Naive thymus-derived CD4-positive, alpha-beta T cell (primary cell): ENCODE measurements at regions not wholly inside any gene's neighbourhood (a gene's known extent, or its start where the extent isn't known, plus 50 kb on each side); places are given as distances from the start of the nearest gene placed in this dataset.

Experiments used
- ATAC-seq: fragments of 150-1000 bp; cut with Tn5 transposase; 2 replicates; pipeline ENCODE4 v1.10.0; 2021; ENCODE audit warnings: mild to moderate bottlenecking, moderate library complexity
- CTCF ChIA-PET: fragments of 350-600 bp; sonication (Branson Sonifier 250); formaldehyde crosslinking; loops from one replicate; lab custom pipeline; 2021; ENCODE audit warnings: antibody characterized with exemption; lab: Charles Lee
- POLR2A ChIA-PET: fragments of 350-600 bp; sonication (Branson Sonifier 250); formaldehyde crosslinking; loops from one replicate; lab custom pipeline; 2021; ENCODE audit warnings: antibody characterized with exemption, inconsistent platforms; lab: Charles Lee
- DNase-seq, 9 donors: peaks; one replicate each; pipeline versions ENCODE4 v3.0.0 to v3.0.0-alpha.2; 2020 to 2022; ENCODE audit warnings: mixed read lengths in 1 of 9
- H3K27ac ChIP-seq: one replicate; pipeline ENCODE4 v1.7.0; 2013; ENCODE audit warnings: mild to moderate bottlenecking, low read depth, low read length, moderate library complexity
- H3K27me3 ChIP-seq, 2 donors: one replicate each; pipeline ENCODE4 v1.7.0; 2013; ENCODE audit warnings: low read length in 2 of 2, mild to moderate bottlenecking in 2 of 2, moderate library complexity in 2 of 2; ENCODE audit not compliant: control insufficient read depth in 2 of 2, insufficient read depth in 2 of 2
- H3K36me3 ChIP-seq, 3 experiments: 1 replicate in 2 of 3; 2 replicates in 1 of 3; pipeline ENCODE4 v1.7.0; 2013; ENCODE audit warnings: low read length in 3 of 3, mild to moderate bottlenecking in 3 of 3, moderate library complexity in 1 of 3; ENCODE audit not compliant: insufficient read depth in 3 of 3, control insufficient read depth in 2 of 3
- H3K4me1 ChIP-seq, 2 donors: one replicate each; pipeline ENCODE4 v1.7.0; 2013; ENCODE audit warnings: low read length in 2 of 2, mild to moderate bottlenecking in 2 of 2, moderate library complexity in 1 of 2; ENCODE audit not compliant: control insufficient read depth in 2 of 2, insufficient read depth in 2 of 2
- H3K4me3 ChIP-seq: 2 replicates; pipeline ENCODE4 v1.7.0; 2013; ENCODE audit warnings: mild to moderate bottlenecking, low read length
- H3K9me3 ChIP-seq, 3 experiments: 1 replicate in 2 of 3; 2 replicates in 1 of 3; pipeline ENCODE4 v1.7.0; 2013; ENCODE audit warnings: low read length in 3 of 3; ENCODE audit not compliant: control insufficient read depth in 2 of 3
- H3K27ac Mint-ChIP-seq, 9 donors: one replicate each; pipeline ENCODE4 v1.8.0; 2020 to 2022; ENCODE audit warnings: mixed read lengths in 9 of 9, mild to moderate bottlenecking in 8 of 9, moderate library complexity in 5 of 9, inconsistent platforms in 2 of 9
- H3K27me3 Mint-ChIP-seq, 5 donors: one replicate each; pipeline ENCODE4 v1.8.0; 2021 to 2022; ENCODE audit warnings: mixed read lengths in 5 of 5, mild to moderate bottlenecking in 1 of 5
- H3K36me3 Mint-ChIP-seq, 5 donors: one replicate each; pipeline ENCODE4 v1.8.0; 2020 to 2022; ENCODE audit warnings: mixed read lengths in 5 of 5, mild to moderate bottlenecking in 3 of 5, inconsistent platforms in 1 of 5
- H3K4me1 Mint-ChIP-seq, 7 donors: one replicate each; pipeline ENCODE4 v1.8.0; 2020 to 2022; ENCODE audit warnings: mixed read lengths in 7 of 7, mild to moderate bottlenecking in 3 of 7, inconsistent platforms in 1 of 7
- H3K4me3 Mint-ChIP-seq, 10 donors: one replicate each; pipeline ENCODE4 v1.8.0; 2020 to 2022; ENCODE audit warnings: mild to moderate bottlenecking in 10 of 10, mixed read lengths in 10 of 10, moderate library complexity in 6 of 10, inconsistent platforms in 2 of 10
- H3K9me3 Mint-ChIP-seq, 11 donors: one replicate each; pipeline ENCODE4 v1.8.0; 2020 to 2022; ENCODE audit warnings: mixed read lengths in 11 of 11, mild to moderate bottlenecking in 4 of 11, inconsistent platforms in 1 of 11, moderate library complexity in 1 of 11
- intact Hi-C, 2 donors: fragments of 100-400 bp; cut with micrococcal nuclease; formaldehyde crosslinking; loops; one replicate each; pipeline ENCODE4 v1.15.1; 2023

DNA sequence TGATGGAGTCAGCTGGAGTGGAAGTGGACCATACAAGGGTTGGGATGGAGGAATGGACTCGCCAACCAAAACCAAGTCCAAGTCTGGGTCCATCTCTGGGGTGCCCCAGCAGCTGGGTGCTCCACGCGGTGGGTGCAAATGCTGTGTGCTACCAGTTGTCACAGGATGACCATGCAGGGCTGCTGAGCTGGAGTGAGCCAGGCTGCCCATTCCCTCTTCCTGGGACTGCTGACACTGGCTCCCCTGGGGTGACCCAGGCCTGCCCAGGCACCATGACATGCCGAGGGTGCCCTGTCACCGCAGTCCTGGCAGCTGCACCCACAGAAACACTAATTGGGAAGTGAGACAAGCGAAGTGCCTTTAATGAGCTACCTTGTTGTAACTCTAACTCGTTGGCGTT is 140.2 kb downstream of the TPRA1 start:
- ChIA-PET CTCF (no interaction called here), POLR2A (no interaction called here)
- DNase-seq (no peak), ATAC-seq (no peak)
- Mint-ChIP-seq H3K27ac (no peak overlapping the region), H3K27me3 (peaks cover 16 to 77% (median 47%) of the 10 kb centered on the region in 5 donors), H3K4me1 (peaks cover 0 to 8% (median 6%) of the 10 kb centered on the region in 7 donors), H3K9me3 (peaks cover 0 to 5% (median 0%) of the 10 kb centered on the region in 11 donors), H3K36me3 (peaks cover 0 to 4% (median 0%) of the 10 kb centered on the region in 5 donors), H3K4me3 (no peak overlapping the region)
- no peaks in the 10 kb centered on the region for H3K9me3 ChIP-seq
- no peak overlapping the region for H3K4me3 ChIP-seq
- intact Hi-C loops: no loop called here
- peaks cover 0 to 2% of the 10 kb centered on the region in 2 donors for H3K27me3 ChIP-seq
- no peak overlapping the region for H3K27ac ChIP-seq
- H3K4me1 ChIP-seq: no peaks in the 10 kb centered on the region
- H3K36me3 ChIP-seq: no peaks in the 10 kb centered on the region

DNA sequence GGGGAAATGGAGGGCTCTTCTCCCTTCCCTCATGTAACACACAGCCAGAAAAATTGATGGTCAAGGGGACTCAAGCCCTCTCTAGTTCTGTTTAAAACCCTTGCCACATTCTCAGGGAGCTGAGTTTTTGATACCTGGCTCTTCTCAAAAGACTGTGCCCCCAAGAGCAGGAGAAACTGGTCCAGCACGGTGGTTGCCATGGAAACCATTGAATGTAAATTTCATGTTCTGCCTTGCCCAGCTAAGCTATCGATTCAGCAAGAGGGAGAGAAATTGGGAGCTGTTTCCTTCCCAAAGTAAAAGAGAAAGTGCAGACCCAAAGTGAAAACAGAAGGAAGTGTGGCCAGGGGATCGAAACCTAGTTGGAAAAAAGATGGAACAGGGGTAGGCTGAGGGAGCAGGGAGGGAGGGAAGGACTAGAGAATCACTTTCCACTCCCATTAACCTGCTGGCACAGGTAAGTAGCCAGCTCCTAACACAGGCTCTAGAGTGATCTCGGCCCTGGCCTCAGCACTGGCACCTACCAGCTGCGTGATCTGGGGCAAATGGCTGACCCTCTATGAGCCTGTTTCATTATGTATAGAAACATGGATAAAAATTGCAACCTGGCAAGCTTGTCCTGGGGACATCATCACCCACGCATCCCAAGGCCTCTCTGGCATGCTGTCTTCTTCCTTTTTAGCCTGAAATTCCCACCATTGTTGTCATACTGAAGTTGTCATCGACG is 140.9 kb downstream of the TPRA1 start:
- peaks cover 0 to 4% (median 0%) of the 10 kb centered on the region in 5 donors for H3K36me3 Mint-ChIP-seq
- H3K27ac Mint-ChIP-seq: no peak overlapping the region
- DNase-seq (no peak), ATAC-seq (no peak)
- Histone ChIP-seq H3K4me1 (no peaks in the 10 kb centered on the region), H3K4me3 (no peak overlapping the region), H3K36me3 (no peaks in the 10 kb centered on the region), H3K9me3 (no peaks in the 10 kb centered on the region), H3K27ac (no peak overlapping the region), H3K27me3 (peaks cover 0 to 2% of the 10 kb centered on the region in 2 donors)
- ChIA-PET POLR2A (no interaction called here), CTCF (no interaction called here)
- H3K4me3 Mint-ChIP-seq: no peak overlapping the region
- H3K9me3 Mint-ChIP-seq: peaks cover 0 to 5% (median 0%) of the 10 kb centered on the region in 11 donors
- intact Hi-C loops: no loop called here
- H3K27me3 Mint-ChIP-seq: peaks cover 9 to 74% (median 45%) of the 10 kb centered on the region in 5 donors
- peaks cover 0 to 1% (median 0%) of the 10 kb centered on the region in 7 donors for H3K4me1 Mint-ChIP-seq

DNA sequence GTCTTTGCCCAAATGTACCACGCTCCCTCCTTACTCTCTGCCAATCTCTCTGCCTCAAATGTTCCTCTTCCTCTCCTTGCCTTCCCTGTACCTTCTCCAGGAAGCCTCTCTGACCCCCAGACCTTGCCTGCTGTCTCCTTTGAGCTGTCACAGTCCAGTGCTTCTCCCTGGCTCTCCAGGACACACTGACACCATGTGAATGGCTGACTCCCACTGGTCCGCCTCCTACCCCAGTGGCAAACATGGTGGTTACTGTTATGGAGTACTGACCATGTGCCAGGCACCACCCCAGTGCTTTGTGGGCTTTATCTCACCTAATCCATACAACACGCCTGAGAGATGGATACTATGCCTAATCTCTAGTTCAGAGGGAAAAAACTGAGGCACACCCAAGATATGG is 141.9 kb downstream of the TPRA1 start:
- Mint-ChIP-seq H3K27me3 (peaks cover 4 to 65% (median 39%) of the 10 kb centered on the region in 5 donors), H3K36me3 (no peaks in the 10 kb centered on the region), H3K4me3 (no peak overlapping the region), H3K9me3 (peaks cover 0 to 5% (median 0%) of the 10 kb centered on the region in 11 donors), H3K27ac (no peak overlapping the region), H3K4me1 (no peaks in the 10 kb centered on the region)
- CTCF ChIA-PET: no interaction called here
- no peaks in the 10 kb centered on the region for H3K4me1 ChIP-seq
- H3K36me3 ChIP-seq: no peaks in the 10 kb centered on the region
- no peaks in the 10 kb centered on the region for H3K9me3 ChIP-seq
- POLR2A ChIA-PET: no interaction called here
- H3K27me3 ChIP-seq: no peaks in the 10 kb centered on the region
- DNase-seq (no peak), ATAC-seq (no peak)
- H3K4me3 ChIP-seq: no peak overlapping the region
- no peak overlapping the region for H3K27ac ChIP-seq
- intact Hi-C loops: no loop called here

DNA sequence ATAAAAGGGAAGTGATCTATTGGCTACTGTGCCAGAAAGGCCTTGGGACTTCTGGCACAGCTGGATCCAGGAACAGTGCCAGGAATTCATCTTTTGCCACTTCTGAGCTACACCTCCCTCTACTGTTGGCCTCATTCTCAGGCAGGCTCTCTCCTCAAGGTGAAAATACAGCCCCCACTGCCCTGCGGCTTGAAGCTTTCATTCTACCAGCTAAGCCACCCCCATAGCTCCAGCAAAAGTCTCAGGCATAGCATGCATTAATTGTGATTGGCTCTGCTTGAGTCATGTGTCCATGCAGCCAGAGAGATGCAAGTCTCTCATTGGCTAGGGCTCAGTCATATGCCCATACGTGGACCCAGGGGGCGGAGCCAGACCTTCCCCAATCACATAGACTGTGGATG is 142.4 kb downstream of the TPRA1 start:
- H3K36me3 ChIP-seq: no peaks in the 10 kb centered on the region
- Mint-ChIP-seq H3K4me1 (no peaks in the 10 kb centered on the region), H3K9me3 (peaks cover 0 to 5% (median 0%) of the 10 kb centered on the region in 11 donors), H3K4me3 (no peak overlapping the region), H3K27ac (no peak overlapping the region), H3K27me3 (peaks cover 0 to 64% (median 33%) of the 10 kb centered on the region in 5 donors), H3K36me3 (no peaks in the 10 kb centered on the region)
- ChIA-PET CTCF (no interaction called here), POLR2A (no interaction called here)
- no peak for DNase-seq
- H3K4me1 ChIP-seq: no peaks in the 10 kb centered on the region
- no peaks in the 10 kb centered on the region for H3K9me3 ChIP-seq
- no peak overlapping the region for H3K27ac ChIP-seq
- no peaks in the 10 kb centered on the region for H3K27me3 ChIP-seq
- no peak for ATAC-seq
- intact Hi-C loops: no loop called here
- no peak overlapping the region for H3K4me3 ChIP-seq

DNA sequence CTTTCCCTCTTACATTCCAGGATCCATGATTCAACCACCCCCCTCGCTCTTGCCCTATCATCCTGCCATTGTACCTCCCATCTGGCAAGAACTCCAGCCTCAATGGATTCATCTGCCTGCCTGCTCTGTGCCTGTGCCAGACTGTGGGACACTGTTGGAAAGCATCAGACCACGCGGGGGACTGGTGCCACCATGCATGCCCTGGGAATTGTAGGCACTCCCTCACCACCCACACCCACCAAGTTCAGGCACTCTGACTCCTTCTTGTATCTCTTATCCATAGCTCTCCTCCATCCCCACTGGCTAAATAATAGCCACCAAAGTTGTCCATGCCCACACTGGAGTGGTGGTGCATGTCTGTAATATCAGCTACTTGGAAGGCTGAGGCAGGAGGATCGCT is 143.8 kb downstream of the TPRA1 start:
- Mint-ChIP-seq H3K36me3 (no peaks in the 10 kb centered on the region), H3K4me3 (no peak overlapping the region), H3K4me1 (no peaks in the 10 kb centered on the region), H3K9me3 (peaks cover 0 to 3% (median 0%) of the 10 kb centered on the region in 11 donors), H3K27ac (peak overlapping the region in 1 of 9 donors; percentile 63), H3K27me3 (peaks cover 0 to 61% (median 27%) of the 10 kb centered on the region in 5 donors)
- Histone ChIP-seq H3K27me3 (no peaks in the 10 kb centered on the region), H3K9me3 (no peaks in the 10 kb centered on the region), H3K4me1 (no peaks in the 10 kb centered on the region), H3K27ac (no peak overlapping the region), H3K4me3 (no peak overlapping the region), H3K36me3 (no peaks in the 10 kb centered on the region)
- intact Hi-C loops: no loop called here
- ChIA-PET POLR2A (no interaction called here), CTCF (no interaction called here)
- no peak for DNase-seq
- ATAC-seq: no peak

DNA sequence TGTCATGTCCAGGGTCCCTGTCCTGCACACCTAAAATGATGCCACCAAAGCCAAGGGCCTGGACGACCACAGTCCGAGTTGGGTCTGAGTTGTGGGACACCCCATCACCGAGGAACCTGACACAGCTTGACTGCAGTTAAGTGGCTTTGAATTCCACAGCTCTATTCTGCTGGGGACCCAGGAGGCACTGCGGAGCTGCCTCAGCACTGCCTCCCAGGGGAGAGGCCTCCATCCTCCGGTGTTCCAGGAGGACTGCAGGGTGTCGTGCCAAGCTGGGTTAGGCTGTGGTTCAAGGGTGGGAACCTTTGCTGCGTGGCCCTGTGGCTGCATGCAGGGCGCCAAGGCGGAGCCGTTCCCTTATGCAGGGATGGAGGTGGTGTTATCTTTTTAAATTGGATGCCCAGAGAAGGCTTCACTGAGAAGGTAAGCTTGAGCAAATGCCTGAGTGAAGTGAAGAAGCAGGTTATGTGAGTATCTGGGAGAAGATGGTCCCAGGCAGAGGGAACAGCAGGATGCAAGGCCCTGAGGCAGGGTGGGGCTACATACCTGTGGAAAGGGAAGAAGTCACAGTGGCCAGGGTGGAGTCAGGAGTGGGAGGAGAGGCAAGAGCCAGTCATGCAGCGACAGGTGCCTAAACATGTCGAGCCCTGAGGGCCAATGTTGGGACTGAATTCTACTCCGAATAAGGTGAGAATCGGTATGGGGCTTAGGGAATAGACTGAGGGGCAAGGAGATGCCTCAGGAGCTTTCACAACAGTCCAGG is 144.8 kb downstream of the TPRA1 start:
- Mint-ChIP-seq H3K4me1 (no peaks in the 10 kb centered on the region), H3K27ac (no peak overlapping the region), H3K4me3 (no peak overlapping the region), H3K27me3 (peaks cover 2 to 58% (median 27%) of the 10 kb centered on the region in 5 donors), H3K9me3 (peaks cover 0 to 3% (median 0%) of the 10 kb centered on the region in 11 donors), H3K36me3 (no peaks in the 10 kb centered on the region)
- Histone ChIP-seq H3K4me1 (no peaks in the 10 kb centered on the region), H3K4me3 (no peak overlapping the region), H3K36me3 (no peaks in the 10 kb centered on the region), H3K27me3 (no peaks in the 10 kb centered on the region), H3K27ac (no peak overlapping the region), H3K9me3 (no peaks in the 10 kb centered on the region)
- CTCF ChIA-PET: no interaction called here
- ATAC-seq (no peak), DNase-seq (no peak)
- POLR2A ChIA-PET: no interaction called here
- intact Hi-C loops: no loop called here
